GM12891 (cell line): ENCODE measurements at regions not wholly inside any gene's neighbourhood (a gene's known extent, or its start where the extent isn't known, plus 50 kb on each side); places are given as distances from the start of the nearest gene placed in this dataset.

ENCODE experiments used
- PAX5 ChIP-seq: IDR thresholded peaks from 2 replicates; pipeline ENCODE4 v1.6.1; 2011; ENCODE audit warnings: low read length, moderate library complexity, mild to moderate bottlenecking; ENCODE audit not compliant: insufficient read depth, severe bottlenecking
- POLR2A ChIP-seq: IDR thresholded peaks from 2 replicates; pipeline ENCODE4 v1.6.1; 2011; ENCODE audit warnings: low read depth, low read length, control low read depth
- POLR2AphosphoS5 ChIP-seq: IDR thresholded peaks from 2 replicates; pipeline ENCODE4 v1.6.1; 2011; ENCODE audit warnings: low read depth, low read length, control low read depth
- POU2F2 ChIP-seq: IDR thresholded peaks from 2 replicates; pipeline ENCODE4 v1.6.1; 2011; ENCODE audit warnings: low read depth, mild to moderate bottlenecking, control low read depth, low read length, moderate library complexity
- SPI1 ChIP-seq: IDR thresholded peaks from 2 replicates; pipeline ENCODE4 v1.6.1; 2011; ENCODE audit warnings: low read depth, low read length, control low read depth
- TAF1 ChIP-seq: IDR thresholded peaks from 2 replicates; pipeline ENCODE4 v1.6.1; 2011; ENCODE audit warnings: low read depth, low read length, control low read depth

DNA sequence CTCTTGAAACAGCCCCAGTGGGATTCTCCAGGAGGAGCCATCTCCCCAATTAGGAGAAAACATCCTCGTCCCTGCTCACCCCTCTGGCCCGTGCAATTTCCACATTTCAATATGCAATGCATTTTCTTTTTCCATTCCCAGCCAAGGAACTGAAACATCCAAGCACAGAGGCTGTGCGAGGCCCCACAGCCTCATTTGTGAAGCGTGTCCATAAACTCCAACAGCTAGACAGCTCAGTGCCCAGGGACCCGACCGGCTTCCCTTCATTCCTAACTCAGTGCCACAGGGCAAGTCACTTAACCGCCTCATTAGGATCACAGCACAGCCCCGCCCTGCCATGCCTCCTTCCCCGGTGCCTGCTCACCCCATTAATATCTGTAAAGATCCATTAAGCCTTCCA is 204.2 kb upstream of the IGF1R start:
- TF ChIP-seq POLR2AphosphoS5 (no peak), POLR2A (no peak), TAF1 (no peak), SPI1 (no peak), PAX5 (no peak), POU2F2 (no peak)
